ENCODE measurements at regions not wholly inside any gene's neighbourhood (a gene's known extent, or its start where the extent isn't known, plus 50 kb on each side); places are given as distances from the start of the nearest gene placed in this dataset.

- POLR2A ChIA-PET, result no interaction called here
These were observed 104.6 kb upstream of the IRX1 start for GRCh38 chr5:3490957-3491507.

GRCh38 chr5:3489239-3489843, 106.3 kb upstream of the IRX1 start:
- POLR2A ChIA-PET, result no interaction called here
- no peak for DNase-seq (ENCODE audit: extremely low spot score)

More at GRCh38 chr5:3490957-3491507, 104.6 kb upstream of the IRX1 start:
- no peak for DNase-seq (ENCODE audit: extremely low spot score)
- CTCF ChIA-PET, result no interaction called here
- no peak for TF ChIP-seq PKNOX1 (IDR thresholded peaks at IDR 0.05)
- TF ChIP-seq SUZ12 (IDR thresholded peaks at IDR 0.05), result no peak
- no peak for TF ChIP-seq FOXM1 (IDR thresholded peaks at IDR 0.05; ENCODE audit: borderline replicate concordance)
- TF ChIP-seq ARNT (IDR thresholded peaks at IDR 0.05), result no peak
- TF ChIP-seq CTBP1 (IDR thresholded peaks at IDR 0.05; ENCODE audit: borderline replicate concordance), result no peak
- no peak for TF ChIP-seq L3MBTL2 (conservative IDR thresholded peaks at IDR 0.05)
- no peak for TF ChIP-seq HDGF (IDR thresholded peaks at IDR 0.05; ENCODE audit: borderline replicate concordance)
- no peak for TF ChIP-seq LEF1 (IDR thresholded peaks at IDR 0.05; ENCODE audit: borderline replicate concordance)
- TF ChIP-seq NFRKB (IDR thresholded peaks at IDR 0.05), result no peak
- TF ChIP-seq ZNF384 (IDR thresholded peaks at IDR 0.05), result no peak
- no peak for TF ChIP-seq BHLHE40 (IDR thresholded peaks at IDR 0.05; ENCODE audit: borderline replicate concordance)
- TF ChIP-seq TARDBP (IDR thresholded peaks at IDR 0.05), result no peak

GRCh38 chr5:3484836-3485235, 110.8 kb upstream of the IRX1 start:
- DNase-seq (ENCODE audit: extremely low spot score), result no peak
- ChIA-PET CTCF (no interaction called here), POLR2A (no interaction called here)
- no peak for TF ChIP-seq ELF4 (IDR thresholded peaks at IDR 0.05)

More at GRCh38 chr5:3489239-3489843, 106.3 kb upstream of the IRX1 start:
- CTCF ChIA-PET, result no interaction called here
- TF ChIP-seq FOXM1 (IDR thresholded peaks at IDR 0.05; ENCODE audit: borderline replicate concordance) (no peak), BHLHE40 (IDR thresholded peaks at IDR 0.05; ENCODE audit: borderline replicate concordance) (no peak), FOXK2 (IDR thresholded peaks at IDR 0.05) (no peak), CTBP1 (IDR thresholded peaks at IDR 0.05; ENCODE audit: borderline replicate concordance) (no peak), HDGF (IDR thresholded peaks at IDR 0.05; ENCODE audit: borderline replicate concordance) (no peak), ELF4 (IDR thresholded peaks at IDR 0.05) (no peak), TARDBP (IDR thresholded peaks at IDR 0.05) (no peak), ARNT (IDR thresholded peaks at IDR 0.05) (no peak), ZNF384 (IDR thresholded peaks at IDR 0.05) (no peak), SP1 (IDR thresholded peaks at IDR 0.05) (no peak), L3MBTL2 (conservative IDR thresholded peaks at IDR 0.05) (no peak), PKNOX1 (IDR thresholded peaks at IDR 0.05) (no peak), NFRKB (IDR thresholded peaks at IDR 0.05) (no peak)

- DNase-seq (ENCODE audit: extremely low spot score), result no peak
- no peak for TF ChIP-seq LEF1 (IDR thresholded peaks at IDR 0.05; ENCODE audit: borderline replicate concordance)
- POLR2A ChIA-PET, result no interaction called here
- CTCF ChIA-PET, result no interaction called here
These were observed 114.5 kb upstream of the IRX1 start for GRCh38 chr5:3481175-3481574.

- DNase-seq (ENCODE audit: extremely low spot score), result no peak
- ChIA-PET CTCF (no interaction called here), POLR2A (no interaction called here)
- no peak for TF ChIP-seq ELF4 (IDR thresholded peaks at IDR 0.05)
- TF ChIP-seq CTBP1 (IDR thresholded peaks at IDR 0.05; ENCODE audit: borderline replicate concordance), result no peak
- TF ChIP-seq SUZ12 (IDR thresholded peaks at IDR 0.05), result no peak
- TF ChIP-seq PKNOX1 (IDR thresholded peaks at IDR 0.05), result no peak
- TF ChIP-seq BHLHE40 (IDR thresholded peaks at IDR 0.05; ENCODE audit: borderline replicate concordance), result no peak
- TF ChIP-seq SP1 (IDR thresholded peaks at IDR 0.05), result no peak
- TF ChIP-seq FOXM1 (IDR thresholded peaks at IDR 0.05; ENCODE audit: borderline replicate concordance), result no peak
- TF ChIP-seq ARNT (IDR thresholded peaks at IDR 0.05), result no peak
- no peak for TF ChIP-seq L3MBTL2 (conservative IDR thresholded peaks at IDR 0.05)
- no peak for TF ChIP-seq TARDBP (IDR thresholded peaks at IDR 0.05)
- TF ChIP-seq FOXA1 (IDR thresholded peaks at IDR 0.05), result no peak
- no peak for TF ChIP-seq LEF1 (IDR thresholded peaks at IDR 0.05; ENCODE audit: borderline replicate concordance)
- TF ChIP-seq HDGF (IDR thresholded peaks at IDR 0.05; ENCODE audit: borderline replicate concordance), result no peak
- TF ChIP-seq FOXK2 (IDR thresholded peaks at IDR 0.05), result no peak
- TF ChIP-seq NFRKB (IDR thresholded peaks at IDR 0.05), result no peak
These were observed 120.0 kb upstream of the IRX1 start for GRCh38 chr5:3475674-3476073.

- CTCF ChIA-PET, result no interaction called here
- TF ChIP-seq ZNF384 (IDR thresholded peaks at IDR 0.05) (no peak), BHLHE40 (IDR thresholded peaks at IDR 0.05; ENCODE audit: borderline replicate concordance) (no peak), ARNT (IDR thresholded peaks at IDR 0.05) (no peak), FOXA1 (IDR thresholded peaks at IDR 0.05) (no peak), HDGF (IDR thresholded peaks at IDR 0.05; ENCODE audit: borderline replicate concordance) (no peak), FOXM1 (IDR thresholded peaks at IDR 0.05; ENCODE audit: borderline replicate concordance) (no peak), ELF4 (IDR thresholded peaks at IDR 0.05) (no peak), L3MBTL2 (conservative IDR thresholded peaks at IDR 0.05) (no peak), CTBP1 (IDR thresholded peaks at IDR 0.05; ENCODE audit: borderline replicate concordance) (no peak), PKNOX1 (IDR thresholded peaks at IDR 0.05) (no peak), FOXK2 (IDR thresholded peaks at IDR 0.05) (no peak), TARDBP (IDR thresholded peaks at IDR 0.05) (no peak)
- POLR2A ChIA-PET, result no interaction called here
- DNase-seq (ENCODE audit: extremely low spot score), result no peak
These were observed 129.2 kb upstream of the IRX1 start for GRCh38 chr5:3466392-3466791.

All from HEK293T (cell line).